ENCODE measurements at regions not wholly inside any gene's neighbourhood (a gene's known extent, or its start where the extent isn't known, plus 50 kb on each side); places are given as distances from the start of the nearest gene placed in this dataset.
A peak's percentile ranks its signal among the peaks of the same experiment; 100 is the strongest.
"Not testable (repeated sequence)": the region's sequence is repeated elsewhere in the genome, so short reads cannot be mapped to it uniquely, and the experiment has no call there.

DNA sequence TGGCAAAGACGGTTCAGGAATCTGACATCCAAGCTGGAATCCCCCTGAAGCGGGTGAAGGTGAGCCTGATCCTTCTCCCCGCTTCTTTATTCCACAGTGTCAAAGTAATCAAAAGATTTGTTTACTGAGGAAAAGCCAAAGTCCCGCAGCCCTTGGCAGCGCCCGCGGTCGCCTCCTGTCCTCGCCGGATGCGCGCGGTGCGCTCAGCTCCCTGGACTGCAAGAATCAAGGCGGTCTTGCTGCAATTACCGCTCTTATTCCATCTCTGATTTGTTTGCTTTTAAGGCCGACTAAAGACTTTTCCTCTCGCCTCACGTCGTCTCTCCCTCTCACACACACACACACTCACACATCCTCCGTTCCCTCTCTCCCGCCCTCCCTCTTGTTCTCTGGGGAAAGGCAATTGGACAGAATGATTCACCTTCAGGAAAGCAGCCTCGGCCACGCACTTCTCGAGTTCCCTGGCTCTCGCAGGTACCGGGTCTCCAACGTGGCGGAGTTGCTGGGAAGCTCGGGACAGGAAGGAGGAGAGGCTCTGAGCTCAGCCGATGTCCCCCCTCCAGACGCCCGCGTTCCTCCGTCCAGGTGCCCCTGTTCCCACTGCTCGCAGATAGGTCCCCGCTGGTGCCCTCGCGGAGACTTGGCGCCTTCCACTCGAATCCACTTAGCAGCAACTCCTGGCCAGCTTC lies 68.6 kb upstream of the USP15 start:
- peak; percentile 22 for DNase-seq (ENCODE audit: low read depth)
- H3K4me3 ChIP-seq (ENCODE audit: low read depth, low read length) = peak overlapping the region; percentile 43
- TF ChIP-seq, protein P1, sequence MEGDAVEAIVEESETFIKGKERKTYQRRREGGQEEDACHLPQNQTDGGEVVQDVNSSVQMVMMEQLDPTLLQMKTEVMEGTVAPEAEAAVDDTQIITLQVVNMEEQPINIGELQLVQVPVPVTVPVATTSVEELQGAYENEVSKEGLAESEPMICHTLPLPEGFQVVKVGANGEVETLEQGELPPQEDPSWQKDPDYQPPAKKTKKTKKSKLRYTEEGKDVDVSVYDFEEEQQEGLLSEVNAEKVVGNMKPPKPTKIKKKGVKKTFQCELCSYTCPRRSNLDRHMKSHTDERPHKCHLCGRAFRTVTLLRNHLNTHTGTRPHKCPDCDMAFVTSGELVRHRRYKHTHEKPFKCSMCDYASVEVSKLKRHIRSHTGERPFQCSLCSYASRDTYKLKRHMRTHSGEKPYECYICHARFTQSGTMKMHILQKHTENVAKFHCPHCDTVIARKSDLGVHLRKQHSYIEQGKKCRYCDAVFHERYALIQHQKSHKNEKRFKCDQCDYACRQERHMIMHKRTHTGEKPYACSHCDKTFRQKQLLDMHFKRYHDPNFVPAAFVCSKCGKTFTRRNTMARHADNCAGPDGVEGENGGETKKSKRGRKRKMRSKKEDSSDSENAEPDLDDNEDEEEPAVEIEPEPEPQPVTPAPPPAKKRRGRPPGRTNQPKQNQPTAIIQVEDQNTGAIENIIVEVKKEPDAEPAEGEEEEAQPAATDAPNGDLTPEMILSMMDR (IDR thresholded peaks at IDR 0.05; ENCODE audit: insufficient read depth, low read depth, low read length) = no peak

DNA sequence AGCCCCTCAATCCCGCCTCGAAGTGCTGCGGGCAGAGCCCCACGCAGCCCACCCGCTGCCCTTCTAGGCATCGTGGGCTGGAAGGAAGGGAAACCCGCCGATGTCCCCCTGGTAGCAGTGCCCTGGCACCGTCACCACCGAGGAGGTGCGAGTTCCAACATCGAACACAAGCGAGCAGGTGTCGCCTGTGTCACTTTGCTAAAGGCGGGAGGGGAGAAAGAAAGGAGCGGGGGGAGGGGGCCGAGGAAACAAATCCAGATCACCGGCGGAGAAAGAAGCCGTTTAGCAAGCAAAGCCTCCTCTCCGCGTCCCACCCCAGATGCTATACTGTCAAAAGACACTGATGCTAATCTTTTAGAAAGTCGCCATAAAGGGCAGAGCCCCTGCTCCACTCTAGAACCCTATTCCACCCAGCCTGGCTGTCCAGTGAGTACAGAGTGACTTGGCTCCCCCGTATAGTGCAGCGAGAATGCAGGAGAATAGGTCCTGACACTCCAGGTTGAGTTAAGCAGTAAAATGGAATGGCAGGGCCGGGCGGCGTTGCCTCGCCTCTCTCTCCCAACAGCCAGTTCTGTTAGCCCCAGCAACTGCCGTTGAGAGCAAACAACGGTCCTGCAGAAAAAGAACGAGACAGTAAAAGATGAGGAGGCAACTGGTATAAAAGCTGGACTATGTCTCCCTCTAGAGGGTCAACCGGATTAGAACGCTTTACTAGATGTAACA lies 67.9 kb upstream of the USP15 start:
- peak overlapping the region; percentile 43 for H3K4me3 ChIP-seq (ENCODE audit: low read depth, low read length)
- TF ChIP-seq, protein P1 (IDR thresholded peaks at IDR 0.05; ENCODE audit: insufficient read depth, low read depth, low read length) = peak; percentile 70
- DNase-seq (ENCODE audit: low read depth) = peak; percentile 83

GRCh38 chr12:62192903-62193250 lies 67.3 kb upstream of the USP15 start:
- no peak for DNase-seq (ENCODE audit: low read depth)
- TF ChIP-seq, protein P1 (IDR thresholded peaks at IDR 0.05; ENCODE audit: insufficient read depth, low read depth, low read length) = no peak
- H3K4me3 ChIP-seq (ENCODE audit: low read depth, low read length) = peak overlapping the region; percentile 22

- TF ChIP-seq, protein P1 (IDR thresholded peaks at IDR 0.05; ENCODE audit: insufficient read depth, low read depth, low read length) = no peak
- no peak for DNase-seq (ENCODE audit: low read depth)
- H3K4me3 ChIP-seq (ENCODE audit: low read depth, low read length) = no peak overlapping the region
Observed at GRCh38 chr12:62194031-62194430, 66.2 kb upstream of the USP15 start.

DNA sequence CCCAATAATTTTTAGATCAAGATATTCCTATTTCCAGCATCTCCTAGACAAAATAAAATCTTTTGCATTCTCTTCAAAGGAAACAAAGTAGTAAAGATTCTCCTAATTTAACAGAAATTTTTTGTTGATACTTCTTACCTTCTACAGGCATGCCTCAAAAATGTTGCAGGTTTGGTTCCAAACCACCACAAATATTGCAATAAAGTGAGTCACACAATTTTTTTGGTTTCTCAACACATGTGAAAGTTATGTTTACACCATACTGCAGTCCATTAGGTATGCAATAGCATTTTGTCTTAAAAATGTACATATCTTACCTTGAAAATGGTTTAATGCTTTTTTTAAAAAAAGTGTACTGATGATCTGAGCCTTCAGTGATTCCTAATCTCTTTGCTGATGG lies 65.6 kb upstream of the USP15 start:
- no peak overlapping the region for H3K4me3 ChIP-seq (ENCODE audit: low read depth, low read length)
- TF ChIP-seq, protein P1 (IDR thresholded peaks at IDR 0.05; ENCODE audit: insufficient read depth, low read depth, low read length) = no peak
- DNase-seq (ENCODE audit: low read depth) = peak; percentile 20

GRCh38 chr12:62196146-62196545 lies 64.1 kb upstream of the USP15 start:
- DNase-seq (ENCODE audit: low read depth) = no peak
- no peak overlapping the region for H3K4me3 ChIP-seq (ENCODE audit: low read depth, low read length)
- TF ChIP-seq, protein P1 (IDR thresholded peaks at IDR 0.05; ENCODE audit: insufficient read depth, low read depth, low read length) = no peak

- not testable (repeated sequence) for H3K4me3 ChIP-seq (ENCODE audit: low read depth, low read length); DNase-seq (ENCODE audit: low read depth)
Observed at GRCh38 chr12:62202861-62203260, 57.3 kb upstream of the USP15 start.
